Adrenal gland (tissue), 9 donors: ENCODE measurements at regions not wholly inside any gene's neighbourhood (a gene's known extent, or its start where the extent isn't known, plus 50 kb on each side); places are given as distances from the start of the nearest gene placed in this dataset.

Experiments used
- DNase-seq, 7 donors: peaks; one replicate each; pipeline ENCODE4 v3.0.0-alpha.2; 2019 to 2020
- H3K27ac ChIP-seq, 5 donors: fragments of 200-600 bp; sonication (generic) in 4 of 5; 1 replicate in 3 of 5; 2 replicates in 2 of 5; pipeline versions ENCODE4 v1.5.1 to v1.8.0; 2016 to 2020; ENCODE audit warnings: mild to moderate bottlenecking in 1 of 5
- H3K27me3 ChIP-seq: fragments of 200-600 bp; 2 replicates; pipeline ENCODE4 v1.8.0; 2021
- H3K36me3 ChIP-seq, 2 donors: fragments of 200-600 bp; replicated peaks in 1 of 2; 1 replicate in 1 of 2; 2 replicates in 1 of 2; pipeline versions ENCODE4 v1.5.1 to v1.8.0; 2018 to 2022
- H3K4me1 ChIP-seq, 2 donors: fragments of 200-600 bp; replicated peaks in 1 of 2; 1 replicate in 1 of 2; 2 replicates in 1 of 2; pipeline versions ENCODE4 v1.5.1 to v1.8.0; 2018 to 2021
- H3K4me3 ChIP-seq, 4 donors: fragments of 200-600 bp; sonication (generic) in 3 of 4; one replicate each; pipeline ENCODE4 v1.5.1; 2016 to 2018
- H3K9me3 ChIP-seq, 3 donors: fragments of 200-600 bp; sonication (generic) in 1 of 3; replicated peaks in 1 of 3; 1 replicate in 2 of 3; 2 replicates in 1 of 3; pipeline versions ENCODE4 v1.5.1 to v1.8.0; 2016 to 2021
- CTCF ChIP-seq, 6 experiments: fragments of 450-650 bp in 4 of 6; fragments of 200-600 bp in 2 of 6; sonication (generic) in 1 of 6; IDR thresholded peaks; 1 replicate in 5 of 6; 2 replicates in 1 of 6; pipeline versions ENCODE4 v1.5.1 to v1.8.0; 2016 to 2021; ENCODE audit warnings: antibody characterized with exemption in 6 of 6, mild to moderate bottlenecking in 2 of 6, moderate library complexity in 1 of 6
- POLR2A ChIP-seq, 2 donors: fragments of 450-650 bp; IDR thresholded peaks; one replicate each; pipeline ENCODE4 v1.6.1; 2017; ENCODE audit warnings: antibody characterized with exemption in 2 of 2, mild to moderate bottlenecking in 2 of 2, moderate library complexity in 1 of 2
- WGBS, 4 donors: extraction: QIAGEN DNeasy Blood & Tissue Kit in 2 of 4; methylation state at CpG; one replicate each; pipeline versions ENCODE4 v1.1.5 to v1.1.7; 2013 to 2017; 5-methylcytosine and 5-hydroxymethylcytosine counted together
- intact Hi-C, 2 donors: fragments of 100-400 bp; cut with DNase I; formaldehyde crosslinking; loops; one replicate each; pipeline versions ENCODE4 v1.14.1 to v1.15.0; 2022 to 2023
- donor health status: healthy with polysubstance abuse.
- donor health status: Bipolar disorder and iron deficiency.
- donor health status: DM: yes; HTN: yes; CAD: no.
- donor health status: DM: no; HTN: no; CAD: no.
- donor health status: DM: no; HTN: no; CAD: no.

- TF ChIP-seq POLR2A (IDR thresholded peaks at IDR 0.05) (no peak), CTCF (IDR thresholded peaks at IDR 0.05) (no peak)
- H3K27ac ChIP-seq, result no peak overlapping the region
- intact Hi-C loops, result no loop called here
- H3K27me3 ChIP-seq, result no peaks in the 10 kb centered on the region
- 70 to 88% (median 86%) methylated on average over 4 of the region's 4 CpGs for WGBS, 4 donors
- DNase-seq, result no peak
- no peak overlapping the region for H3K4me3 ChIP-seq
- no peaks in the 10 kb centered on the region for H3K9me3 ChIP-seq
- H3K36me3 ChIP-seq, result no peaks in the 10 kb centered on the region
- H3K4me1 ChIP-seq, result no peaks in the 10 kb centered on the region
Measured at GRCh38 chr18:66757946-66758345, 154.1 kb upstream of the CDH19 start.

GRCh38 chr18:66754335-66754734 lies 150.4 kb upstream of the CDH19 start:
- Histone ChIP-seq H3K4me1 (no peaks in the 10 kb centered on the region), H3K4me3 (no peak overlapping the region), H3K27ac (no peak overlapping the region), H3K36me3 (no peaks in the 10 kb centered on the region), H3K9me3 (no peaks in the 10 kb centered on the region), H3K27me3 (no peaks in the 10 kb centered on the region)
- DNase-seq, result no peak
- 83 to 96% (median 92%) methylated on average over 1 of the region's 1 CpG for WGBS, 4 donors
- intact Hi-C loops, result no loop called here
- no peak for TF ChIP-seq POLR2A (IDR thresholded peaks at IDR 0.05)
- no peak for TF ChIP-seq CTCF (IDR thresholded peaks at IDR 0.05)

- Histone ChIP-seq H3K27me3 (no peaks in the 10 kb centered on the region), H3K9me3 (no peaks in the 10 kb centered on the region), H3K4me3 (no peak overlapping the region), H3K36me3 (no peaks in the 10 kb centered on the region), H3K27ac (no peak overlapping the region), H3K4me1 (no peaks in the 10 kb centered on the region)
- no peak for DNase-seq
- intact Hi-C loops, result no loop called here
- TF ChIP-seq CTCF (IDR thresholded peaks at IDR 0.05) (no peak), POLR2A (IDR thresholded peaks at IDR 0.05) (no peak)
- 65 to 74% (median 73%) methylated on average over 3 of the region's 3 CpGs for WGBS, 4 donors
Measured at GRCh38 chr18:66752733-66753132, 148.8 kb upstream of the CDH19 start.

- H3K27ac ChIP-seq, result no peak overlapping the region
- no peaks in the 10 kb centered on the region for H3K27me3 ChIP-seq
- no peak overlapping the region for H3K4me3 ChIP-seq
- H3K36me3 ChIP-seq, result no peaks in the 10 kb centered on the region
- intact Hi-C loops, result no loop called here
- H3K4me1 ChIP-seq, result no peaks in the 10 kb centered on the region
- no peak for TF ChIP-seq POLR2A (IDR thresholded peaks at IDR 0.05)
- no peak for TF ChIP-seq CTCF (IDR thresholded peaks at IDR 0.05)
- no peak for DNase-seq
- no peaks in the 10 kb centered on the region for H3K9me3 ChIP-seq
Measured at GRCh38 chr18:66749481-66750035, 145.7 kb upstream of the CDH19 start.
